ENCODE measurements at regions not wholly inside any gene's neighbourhood (a gene's known extent, or its start where the extent isn't known, plus 50 kb on each side); places are given as distances from the start of the nearest gene placed in this dataset.

- no peak for TF ChIP-seq ZBTB11 (CRISPR knock-in tag; IDR thresholded peaks at IDR 0.05)
- no peak for TF ChIP-seq PRPF4 (IDR thresholded peaks at IDR 0.05; ENCODE audit: insufficient read depth, low read depth, low read length, poor library complexity, severe bottlenecking)
- no peak for TF ChIP-seq PHTF2 (CRISPR knock-in tag; IDR thresholded peaks at IDR 0.05)
- TF ChIP-seq, protein P1, sequence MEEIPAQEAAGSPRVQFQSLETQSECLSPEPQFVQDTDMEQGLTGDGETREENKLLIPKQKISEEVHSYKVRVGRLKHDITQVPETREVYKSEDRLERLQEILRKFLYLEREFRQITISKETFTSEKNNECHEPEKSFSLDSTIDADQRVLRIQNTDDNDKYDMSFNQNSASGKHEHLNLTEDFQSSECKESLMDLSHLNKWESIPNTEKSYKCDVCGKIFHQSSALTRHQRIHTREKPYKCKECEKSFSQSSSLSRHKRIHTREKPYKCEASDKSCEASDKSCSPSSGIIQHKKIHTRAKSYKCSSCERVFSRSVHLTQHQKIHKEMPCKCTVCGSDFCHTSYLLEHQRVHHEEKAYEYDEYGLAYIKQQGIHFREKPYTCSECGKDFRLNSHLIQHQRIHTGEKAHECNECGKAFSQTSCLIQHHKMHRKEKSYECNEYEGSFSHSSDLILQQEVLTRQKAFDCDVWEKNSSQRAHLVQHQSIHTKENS (CRISPR knock-in tag; IDR thresholded peaks at IDR 0.05) = no peak
- no peak for TF ChIP-seq ZNF830 (CRISPR knock-in tag; IDR thresholded peaks at IDR 0.05)
These were observed 68.1 kb downstream of the SEC61G start (continued) for GRCh38 chr7:54690892-54691291.

DNA sequence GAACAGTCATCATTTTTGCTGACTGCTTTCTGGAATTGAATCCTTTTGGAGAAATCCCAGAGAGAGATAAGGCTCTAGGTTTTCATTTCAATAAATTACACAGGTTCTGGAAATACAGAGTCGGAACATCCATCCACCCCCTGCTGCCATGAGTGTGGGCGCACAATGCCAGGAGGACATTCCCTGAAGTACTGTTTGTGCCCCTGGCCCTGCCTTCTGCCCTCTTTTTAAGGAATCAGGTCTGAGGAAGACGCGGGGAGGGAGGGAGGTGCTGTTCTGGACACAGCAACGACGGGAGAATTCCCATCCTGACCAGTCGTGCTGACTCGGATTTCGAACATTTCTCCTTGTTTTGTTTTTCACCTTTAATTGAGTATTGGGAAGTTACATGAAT is 69.0 kb downstream of the SEC61G start:
- Histone ChIP-seq H3K9me3 (replicated peaks; ENCODE audit: control insufficient read depth, insufficient read depth, low read depth, low read length) (no peaks in the 10 kb centered on the region), H3K36me3 (ENCODE audit: control insufficient read depth, insufficient read depth, low read length) (no peaks in the 10 kb centered on the region), H3K27me3 (ENCODE audit: control insufficient read depth in 2 of 2, insufficient read depth in 2 of 2, low read length in 2 of 2) (peaks cover 0 to 14% of the 10 kb centered on the region in 2 experiments; a peak in 2 of 5 replicates), H3K9ac (ENCODE audit: insufficient read depth in 1 of 2, low read depth in 2 of 2, low read length in 2 of 2) (no peak overlapping the region), H3K4me1 (replicated peaks in 1 of 2; ENCODE audit: control insufficient read depth in 2 of 2, insufficient read depth in 2 of 2, low read length in 2 of 2) (no peaks in the 10 kb centered on the region), H2AFZ (ENCODE audit: low read depth, low read length) (no peak overlapping the region), H3K4me3 (no peak overlapping the region), H3K9me1 (ENCODE audit: control insufficient read depth, insufficient read depth, low read length) (no peaks in the 10 kb centered on the region), H4K20me1 (replicated peaks; ENCODE audit: control insufficient read depth, insufficient read depth, low read length) (no peaks in the 10 kb centered on the region), H3K27ac (ENCODE audit: extremely low read depth, low read depth, low read length) (no peak overlapping the region), H3K79me2 (ENCODE audit: control insufficient read depth, insufficient read depth, low read length) (no peaks in the 10 kb centered on the region), H3K4me2 (ENCODE audit: insufficient read depth, low read length) (no peak overlapping the region)
- POLR2A ChIA-PET = no interaction called here
- in situ Hi-C loops (cut with MboI) (no loop called here), intact Hi-C loops (cut with micrococcal nuclease) (no loop called here)
- ATAC-seq = no peak
- BruUV-seq (replicated peaks) = no TSS peak
- WGBS (ENCODE audit: insufficient coverage, low coverage, missing lambda C conversion rate) = 1% methylated on average over 9 of the region's 9 CpGs
- no peak for FAIRE-seq
- CTCF ChIA-PET (ENCODE audit: low intra/inter-chr PET ratio) = no interaction called here
- DNase-seq (ENCODE audit: extremely low read depth in 1 of 4, low spot score in 3 of 4) = no peak
- TF ChIP-seq RBM14 (IDR thresholded peaks at IDR 0.05; ENCODE audit: borderline replicate concordance, insufficient read depth, low read depth, low read length) = no peak
- TF ChIP-seq, protein P2, sequence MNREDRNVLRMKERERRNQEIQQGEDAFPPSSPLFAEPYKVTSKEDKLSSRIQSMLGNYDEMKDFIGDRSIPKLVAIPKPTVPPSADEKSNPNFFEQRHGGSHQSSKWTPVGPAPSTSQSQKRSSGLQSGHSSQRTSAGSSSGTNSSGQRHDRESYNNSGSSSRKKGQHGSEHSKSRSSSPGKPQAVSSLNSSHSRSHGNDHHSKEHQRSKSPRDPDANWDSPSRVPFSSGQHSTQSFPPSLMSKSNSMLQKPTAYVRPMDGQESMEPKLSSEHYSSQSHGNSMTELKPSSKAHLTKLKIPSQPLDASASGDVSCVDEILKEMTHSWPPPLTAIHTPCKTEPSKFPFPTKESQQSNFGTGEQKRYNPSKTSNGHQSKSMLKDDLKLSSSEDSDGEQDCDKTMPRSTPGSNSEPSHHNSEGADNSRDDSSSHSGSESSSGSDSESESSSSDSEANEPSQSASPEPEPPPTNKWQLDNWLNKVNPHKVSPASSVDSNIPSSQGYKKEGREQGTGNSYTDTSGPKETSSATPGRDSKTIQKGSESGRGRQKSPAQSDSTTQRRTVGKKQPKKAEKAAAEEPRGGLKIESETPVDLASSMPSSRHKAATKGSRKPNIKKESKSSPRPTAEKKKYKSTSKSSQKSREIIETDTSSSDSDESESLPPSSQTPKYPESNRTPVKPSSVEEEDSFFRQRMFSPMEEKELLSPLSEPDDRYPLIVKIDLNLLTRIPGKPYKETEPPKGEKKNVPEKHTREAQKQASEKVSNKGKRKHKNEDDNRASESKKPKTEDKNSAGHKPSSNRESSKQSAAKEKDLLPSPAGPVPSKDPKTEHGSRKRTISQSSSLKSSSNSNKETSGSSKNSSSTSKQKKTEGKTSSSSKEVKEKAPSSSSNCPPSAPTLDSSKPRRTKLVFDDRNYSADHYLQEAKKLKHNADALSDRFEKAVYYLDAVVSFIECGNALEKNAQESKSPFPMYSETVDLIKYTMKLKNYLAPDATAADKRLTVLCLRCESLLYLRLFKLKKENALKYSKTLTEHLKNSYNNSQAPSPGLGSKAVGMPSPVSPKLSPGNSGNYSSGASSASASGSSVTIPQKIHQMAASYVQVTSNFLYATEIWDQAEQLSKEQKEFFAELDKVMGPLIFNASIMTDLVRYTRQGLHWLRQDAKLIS (CRISPR knock-in tag; IDR thresholded peaks at IDR 0.05) = no peak
- TF ChIP-seq ZNF785 (CRISPR knock-in tag; IDR thresholded peaks at IDR 0.05) = no peak
- TF ChIP-seq IRF1 (CRISPR knock-in tag; IDR thresholded peaks at IDR 0.05; ENCODE audit: borderline replicate concordance) = no peak
- TF ChIP-seq SAFB (IDR thresholded peaks at IDR 0.05; ENCODE audit: borderline replicate concordance, low read depth, low read length) = no peak
- TF ChIP-seq ZBTB8A (IDR thresholded peaks at IDR 0.05; ENCODE audit: partially characterized antibody) = no peak

Measured in K562 (cell line).